GM21723 (cell line): ENCODE measurements at regions not wholly inside any gene's neighbourhood (a gene's known extent, or its start where the extent isn't known, plus 50 kb on each side); places are given as distances from the start of the nearest gene placed in this dataset.

Experiments
- ATAC-seq: cut with Tn5 transposase; IDR thresholded peaks from one replicate; pipeline ENCODE4 v1.9.1; 2021; ENCODE audit warnings: mild to moderate bottlenecking, moderate library complexity; ENCODE audit not compliant: unreplicated experiment

- peak; percentile 47 for ATAC-seq
These were observed 95.3 kb upstream of the BHLHE23 start for GRCh38 chr20:63101781-63102720.

GRCh38 chr20:63100926-63101699, 94.3 kb upstream of the BHLHE23 start:
- ATAC-seq = no peak

GRCh38 chr20:63100174-63100925, 93.6 kb upstream of the BHLHE23 start:
- ATAC-seq = no peak

GRCh38 chr20:63099456-63100173, 92.9 kb upstream of the BHLHE23 start:
- no peak for ATAC-seq

GRCh38 chr20:63098195-63098810, 91.5 kb upstream of the BHLHE23 start:
- no peak for ATAC-seq

GRCh38 chr20:63097336-63097831, 90.6 kb upstream of the BHLHE23 start:
- ATAC-seq = no peak

- ATAC-seq = no peak
These were observed 90.0 kb upstream of the BHLHE23 start for GRCh38 chr20:63096681-63097335.

- ATAC-seq = no peak
These were observed 89.2 kb upstream of the BHLHE23 start for GRCh38 chr20:63095718-63096654.

- no peak for ATAC-seq
These were observed 88.2 kb upstream of the BHLHE23 start for GRCh38 chr20:63094767-63095499.

GRCh38 chr20:63093966-63094766, 87.4 kb upstream of the BHLHE23 start:
- ATAC-seq = no peak

- no peak for ATAC-seq
These were observed 86.0 kb upstream of the BHLHE23 start for GRCh38 chr20:63092660-63093215.

GRCh38 chr20:63091901-63092659, 85.3 kb upstream of the BHLHE23 start:
- no peak for ATAC-seq

GRCh38 chr20:63090682-63091571, 84.2 kb upstream of the BHLHE23 start:
- no peak for ATAC-seq

GRCh38 chr20:63090052-63090451, 83.3 kb upstream of the BHLHE23 start:
- no peak for ATAC-seq
